Skeletal muscle cell (primary cell): ENCODE measurements at regions not wholly inside any gene's neighbourhood (a gene's known extent, or its start where the extent isn't known, plus 50 kb on each side); places are given as distances from the start of the nearest gene placed in this dataset.

Experiments
- DNase-seq: peaks from one replicate; pipeline ENCODE4 v3.0.0-alpha.2; 2010; ENCODE audit warnings: low read depth
- H3K4me3 ChIP-seq: 2 replicates; pipeline ENCODE4 v1.5.1; 2011; ENCODE audit warnings: low read depth, mild to moderate bottlenecking, control low read depth, low read length, moderate library complexity

- DNase-seq: no peak
- no peak overlapping the region for H3K4me3 ChIP-seq
These were observed 129.7 kb downstream of the FAXC start for GRCh38 chr6:99219788-99220187.

DNA sequence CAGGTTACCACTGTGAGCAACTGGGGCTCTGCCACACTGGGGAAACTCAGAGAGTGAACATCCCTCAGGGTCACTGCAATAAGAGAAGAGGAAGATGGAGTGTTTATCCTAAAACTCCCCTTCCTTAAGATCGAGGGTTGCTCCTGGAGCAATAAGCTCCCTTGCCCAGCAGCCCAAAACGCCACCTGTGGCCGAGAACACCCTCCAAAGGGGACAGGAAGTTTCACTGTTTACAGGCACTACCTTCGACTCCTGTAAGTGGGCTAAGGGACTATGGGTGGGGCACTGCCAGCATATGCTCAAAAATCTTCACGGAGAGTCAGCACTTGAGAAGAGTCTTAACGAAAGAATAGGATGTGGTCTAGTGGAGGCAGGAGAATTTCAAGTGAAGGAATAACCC is 132.5 kb downstream of the FAXC start:
- no peak overlapping the region for H3K4me3 ChIP-seq
- no peak for DNase-seq

- DNase-seq: no peak
- H3K4me3 ChIP-seq: no peak overlapping the region
These were observed 153.4 kb downstream of the FAXC start for GRCh38 chr6:99195986-99196655.

DNA sequence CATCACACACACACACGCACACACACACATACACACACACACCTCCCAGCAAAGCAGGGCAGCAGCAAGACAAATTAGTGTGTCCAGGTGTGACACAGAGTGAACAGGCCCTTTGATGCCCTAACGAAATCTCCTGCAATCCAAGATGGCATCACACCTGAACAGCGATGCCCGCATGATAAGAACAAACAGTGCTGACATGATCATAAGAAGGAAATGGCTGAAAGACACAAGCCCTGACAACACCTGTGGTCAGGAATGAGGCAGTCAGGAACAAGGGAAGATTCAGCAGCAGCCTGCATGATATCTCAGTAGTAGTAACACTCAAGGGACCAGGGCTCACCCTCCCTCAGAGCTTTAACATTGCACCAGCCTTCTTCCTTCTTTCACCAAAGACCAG is 156.9 kb downstream of the FAXC start:
- H3K4me3 ChIP-seq: no peak overlapping the region
- no peak for DNase-seq

DNA sequence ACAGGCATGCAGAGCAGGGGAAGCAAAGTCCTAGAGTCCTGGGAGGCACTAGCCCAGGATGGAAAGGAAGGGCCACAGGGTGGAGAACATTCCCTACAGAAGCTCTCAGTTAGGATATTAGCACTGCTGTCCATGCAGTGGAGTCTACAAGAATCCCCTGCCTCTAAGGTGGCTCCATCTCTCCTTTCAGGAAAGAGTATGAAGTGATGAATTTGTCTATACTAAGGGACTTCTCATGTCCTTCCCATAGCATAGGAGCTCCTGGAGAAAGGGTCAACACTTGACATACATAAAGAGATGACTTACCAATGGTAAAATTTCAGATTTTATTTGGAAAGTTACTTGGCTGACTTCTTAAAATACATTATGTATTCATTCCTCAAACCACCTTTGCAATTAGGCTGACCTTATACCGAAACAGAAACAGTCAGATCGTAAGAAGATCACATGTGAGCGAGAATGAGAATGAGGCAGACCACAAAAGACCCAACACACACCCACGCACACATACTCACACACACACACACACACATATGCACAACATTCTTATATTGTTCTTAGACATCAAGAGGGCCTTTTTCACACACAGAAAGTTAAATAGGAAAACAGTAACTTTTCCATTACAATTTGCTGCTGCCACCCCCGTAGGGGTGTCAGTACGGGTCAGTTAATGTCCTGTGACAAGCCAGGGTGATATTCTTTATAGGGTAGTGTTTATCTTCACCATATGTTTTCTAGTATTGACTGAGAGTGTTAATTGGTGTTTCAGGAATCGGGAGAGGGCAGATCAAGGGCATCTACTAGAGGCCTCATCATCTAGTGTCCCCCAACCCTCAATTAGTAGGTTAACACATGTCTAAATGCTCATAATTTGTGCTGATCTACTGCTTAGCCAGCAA is 159.4 kb downstream of the FAXC start:
- H3K4me3 ChIP-seq: no peak overlapping the region
- no peak for DNase-seq

GRCh38 chr6:99187429-99187828 is 162.0 kb downstream of the FAXC start:
- DNase-seq: no peak
- no peak overlapping the region for H3K4me3 ChIP-seq

DNA sequence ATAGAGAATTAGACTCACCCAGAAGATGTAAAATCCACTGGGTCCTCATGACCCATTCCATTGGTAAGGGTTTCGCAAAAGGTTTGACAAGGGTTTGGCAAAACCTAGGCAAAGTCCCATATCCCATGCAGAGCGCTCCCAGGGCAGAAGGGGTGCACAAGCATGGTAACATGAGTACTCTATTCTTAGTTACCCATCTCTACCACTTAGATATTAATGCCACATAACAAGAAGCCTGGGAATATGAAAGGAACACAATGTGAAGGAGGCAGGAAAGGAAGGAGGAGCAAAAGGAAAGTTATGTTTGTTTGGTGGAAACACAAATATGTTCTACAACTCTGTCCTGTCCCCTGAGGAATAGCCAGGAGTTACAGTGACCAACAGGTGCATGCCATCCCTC is 163.1 kb downstream of the FAXC start:
- H3K4me3 ChIP-seq: no peak overlapping the region
- DNase-seq: no peak

- no peak for DNase-seq
- H3K4me3 ChIP-seq: no peak overlapping the region
These were observed 163.9 kb downstream of the FAXC start for GRCh38 chr6:99185525-99185924.

GRCh38 chr6:99184696-99185095 is 164.8 kb downstream of the FAXC start:
- no peak overlapping the region for H3K4me3 ChIP-seq
- DNase-seq: no peak

GRCh38 chr6:99183066-99183465 is 166.4 kb downstream of the FAXC start:
- H3K4me3 ChIP-seq: no peak overlapping the region
- DNase-seq: no peak

GRCh38 chr6:99181174-99181573 is 168.3 kb downstream of the FAXC start:
- DNase-seq: no peak
- H3K4me3 ChIP-seq: no peak overlapping the region

GRCh38 chr6:99178168-99178567 is 171.3 kb downstream of the FAXC start:
- no peak for DNase-seq
- no peak overlapping the region for H3K4me3 ChIP-seq

GRCh38 chr6:99177736-99178135 is 171.7 kb downstream of the FAXC start:
- no peak for DNase-seq

GRCh38 chr6:99165838-99166237 is 183.6 kb downstream of the FAXC start:
- DNase-seq: no peak

More at GRCh38 chr6:99177736-99178135, 171.7 kb downstream of the FAXC start:
- H3K4me3 ChIP-seq: no peak overlapping the region

DNA sequence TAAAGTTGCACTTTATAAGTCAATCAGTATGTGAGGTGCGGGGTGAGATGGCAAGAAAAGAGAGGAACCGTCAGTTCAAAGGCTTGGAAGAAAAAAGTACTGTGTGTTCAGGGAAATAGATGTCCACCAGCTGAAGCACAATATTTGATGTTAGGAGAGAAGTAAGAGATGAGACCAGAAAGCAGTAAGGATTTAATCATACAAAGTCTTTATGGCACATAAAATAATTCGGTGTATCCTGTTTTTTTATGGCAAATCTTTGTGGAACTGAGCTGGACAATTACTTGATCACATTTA is 197.2 kb downstream of the FAXC start:
- no peak overlapping the region for H3K4me3 ChIP-seq
- no peak for DNase-seq

More at GRCh38 chr6:99165838-99166237, 183.6 kb downstream of the FAXC start:
- no peak overlapping the region for H3K4me3 ChIP-seq

DNA sequence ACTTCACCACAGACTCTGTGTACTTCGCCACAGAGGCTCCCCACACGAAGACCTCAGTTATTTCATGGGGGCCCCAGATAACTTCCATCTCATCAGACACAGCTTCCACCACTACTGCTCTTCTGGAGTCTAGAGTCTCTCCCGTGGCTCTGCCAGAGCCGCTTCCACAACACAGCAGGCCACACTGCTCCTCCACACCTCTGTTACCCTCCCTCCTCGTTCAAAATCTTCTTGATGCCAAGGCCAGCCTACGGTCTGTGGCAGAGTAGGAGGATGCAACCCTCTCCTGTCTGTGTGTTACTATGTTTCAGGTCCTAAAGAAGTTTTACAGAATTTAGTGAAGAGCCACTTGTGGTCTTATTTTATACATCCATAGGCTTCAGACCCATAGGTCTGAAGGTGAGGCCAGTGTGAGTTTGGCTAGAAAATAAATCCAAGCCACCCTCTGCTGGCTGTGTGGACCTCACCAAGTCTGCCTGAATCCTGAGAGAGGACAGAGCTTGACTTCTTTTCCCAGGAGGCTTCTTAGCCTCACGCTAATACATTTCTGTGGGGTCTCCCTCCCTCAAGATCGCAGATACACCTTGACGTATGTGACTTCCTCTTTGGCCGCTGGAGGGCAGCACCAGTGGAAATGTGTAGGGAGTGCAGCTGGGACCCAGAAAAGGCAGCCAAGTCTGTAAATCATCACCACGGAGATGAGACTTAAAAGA is 197.7 kb downstream of the FAXC start:
- no peak for DNase-seq
- no peak overlapping the region for H3K4me3 ChIP-seq

DNA sequence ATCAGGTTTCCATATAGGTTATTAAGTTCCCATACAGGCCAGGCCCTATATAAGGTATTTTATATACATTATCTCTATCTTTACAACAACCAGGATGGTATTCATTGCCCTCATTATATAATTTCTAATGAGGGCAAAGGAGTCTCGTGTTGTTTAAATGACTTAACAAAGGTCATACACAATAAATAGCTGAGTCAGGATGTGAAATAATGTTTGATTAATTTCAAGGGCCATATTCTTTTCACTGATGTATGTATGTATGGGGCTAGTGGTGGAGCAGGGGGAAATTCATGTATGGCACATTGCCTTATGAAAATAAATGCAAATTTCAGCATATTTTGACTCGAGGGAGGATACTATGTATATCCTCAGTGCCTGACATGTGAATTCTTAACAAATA is 200.7 kb downstream of the FAXC start:
- no peak overlapping the region for H3K4me3 ChIP-seq
- no peak for DNase-seq

- DNase-seq: no peak
- no peak overlapping the region for H3K4me3 ChIP-seq
These were observed 200.4 kb upstream of the FBXL4 start for GRCh38 chr6:99148111-99148510.

DNA sequence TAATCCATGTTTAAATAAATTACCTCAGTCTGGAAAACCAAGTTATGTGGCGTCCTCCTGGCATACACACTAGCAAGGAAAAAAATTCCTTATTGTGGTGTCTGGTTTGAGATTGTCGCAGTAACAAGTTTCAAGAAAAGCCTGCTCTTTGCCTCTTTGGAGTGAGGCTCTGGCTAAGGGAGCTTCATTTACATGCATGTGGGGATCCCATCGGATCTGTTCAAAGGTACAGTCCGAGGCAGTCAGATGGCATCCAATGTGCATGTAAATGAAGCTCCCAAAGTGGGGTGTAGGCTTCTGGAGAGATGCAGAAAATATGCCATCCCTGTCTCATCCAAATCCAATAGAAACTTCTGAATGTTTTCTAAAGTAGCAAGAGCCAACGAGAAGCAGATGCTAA is 199.5 kb upstream of the FBXL4 start:
- H3K4me3 ChIP-seq: no peak overlapping the region
- DNase-seq: no peak

DNA sequence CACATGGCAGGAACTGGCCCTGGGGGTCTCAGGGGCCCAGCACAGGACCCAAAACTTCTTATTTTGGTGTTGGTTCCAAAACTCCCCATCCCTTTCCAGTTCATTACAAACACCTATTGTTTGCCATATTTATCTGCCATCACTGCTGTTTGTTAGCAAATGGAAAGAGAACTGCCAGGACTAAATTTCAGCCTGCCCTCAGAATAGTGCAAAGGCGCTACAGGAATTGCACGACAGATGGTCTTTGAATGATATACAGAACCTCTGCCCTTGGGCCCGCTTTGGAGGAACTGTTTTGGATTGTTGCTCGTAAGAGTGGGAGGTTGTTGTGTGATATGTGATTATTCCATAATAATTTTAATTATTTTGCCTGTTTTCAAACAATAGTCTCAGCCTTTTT is 199.0 kb upstream of the FBXL4 start:
- H3K4me3 ChIP-seq: no peak overlapping the region

More for the DNA sequence above, 199.0 kb upstream of the FBXL4 start:
- no peak for DNase-seq
